HCT116 (cell line): ENCODE measurements at regions not wholly inside any gene's neighbourhood (a gene's known extent, or its start where the extent isn't known, plus 50 kb on each side); places are given as distances from the start of the nearest gene placed in this dataset.

Source experiments
- CTCF ChIP-seq, 3 experiments: fragments of 200-600 bp in 1 of 3; sonication (generic) in 1 of 3; IDR thresholded peaks in 2 of 3; conservative IDR thresholded peaks in 1 of 3; 2 replicates each; pipeline ENCODE4 v1.5.1; 2012 to 2017; ENCODE audit warnings: low read depth in 2 of 3, low read length in 2 of 3, antibody characterized with exemption in 1 of 3, borderline replicate concordance in 1 of 3, control low read depth in 1 of 3, mild to moderate bottlenecking in 1 of 3, mixed read lengths in 1 of 3, mixed run types in 1 of 3, moderate library complexity in 1 of 3; ENCODE audit not compliant: insufficient read depth in 1 of 3
- EGR1 ChIP-seq: IDR thresholded peaks from 2 replicates; pipeline ENCODE4 v1.6.1; 2012; ENCODE audit warnings: low read depth
- EZH2 ChIP-seq: fragments of 200-600 bp; sonication (generic); IDR thresholded peaks from 2 replicates; pipeline ENCODE4 v1.6.1; 2017; ENCODE audit warnings: antibody characterized with exemption, mixed run types
- EZH2phosphoT487 ChIP-seq: fragments of 200-600 bp; IDR thresholded peaks from 2 replicates; pipeline ENCODE4 v1.6.1; 2018; ENCODE audit warnings: antibody characterized with exemption, borderline replicate concordance
- JUND ChIP-seq: IDR thresholded peaks from 2 replicates; pipeline ENCODE4 v1.6.1; 2012
- POLR2A ChIP-seq: IDR thresholded peaks from 2 replicates; pipeline ENCODE4 v1.7.0; 2011; ENCODE audit warnings: borderline replicate concordance; ENCODE audit not compliant: insufficient read depth, insufficient read length; ENCODE audit errors: extremely low read depth
- RAD21 ChIP-seq: IDR thresholded peaks from 2 replicates; pipeline ENCODE4 v1.6.1; 2012; ENCODE audit warnings: low read depth, mild to moderate bottlenecking
- SP1 ChIP-seq: IDR thresholded peaks from 2 replicates; pipeline ENCODE4 v1.6.1; 2012; ENCODE audit warnings: low read depth
- TCF7L2 ChIP-seq: IDR thresholded peaks from 2 replicates; pipeline ENCODE4 v1.7.0; 2011; ENCODE audit warnings: borderline replicate concordance, inconsistent platforms; ENCODE audit not compliant: insufficient read depth, insufficient read length; ENCODE audit errors: extremely low read depth
- YY1 ChIP-seq: IDR thresholded peaks from 2 replicates; pipeline ENCODE4 v1.6.1; 2011; ENCODE audit warnings: low read length, low read depth, moderate library complexity, mild to moderate bottlenecking; ENCODE audit not compliant: insufficient replicate concordance; ENCODE audit errors: extremely low read depth
- TF ChIP-seq, protein P1 (sequence below): IDR thresholded peaks from 2 replicates; pipeline ENCODE4 v1.6.1; 2012; ENCODE audit warnings: low read depth

- TF ChIP-seq EZH2 (no peak), POLR2A (no peak), JUND (no peak), EGR1 (no peak), CTCF (IDR thresholded peaks at IDR 0.05 in 2 of 3, conservative IDR thresholded peaks at IDR 0.05 in 1 of 3; ENCODE audit: borderline replicate concordance in 1 of 3, insufficient read depth in 1 of 3, low read depth in 2 of 3, low read length in 2 of 3) (no peak), YY1 (no peak), EZH2phosphoT487 (no peak), RAD21 (no peak), SP1 (no peak), TCF7L2 (no peak)
- TF ChIP-seq, protein P1, sequence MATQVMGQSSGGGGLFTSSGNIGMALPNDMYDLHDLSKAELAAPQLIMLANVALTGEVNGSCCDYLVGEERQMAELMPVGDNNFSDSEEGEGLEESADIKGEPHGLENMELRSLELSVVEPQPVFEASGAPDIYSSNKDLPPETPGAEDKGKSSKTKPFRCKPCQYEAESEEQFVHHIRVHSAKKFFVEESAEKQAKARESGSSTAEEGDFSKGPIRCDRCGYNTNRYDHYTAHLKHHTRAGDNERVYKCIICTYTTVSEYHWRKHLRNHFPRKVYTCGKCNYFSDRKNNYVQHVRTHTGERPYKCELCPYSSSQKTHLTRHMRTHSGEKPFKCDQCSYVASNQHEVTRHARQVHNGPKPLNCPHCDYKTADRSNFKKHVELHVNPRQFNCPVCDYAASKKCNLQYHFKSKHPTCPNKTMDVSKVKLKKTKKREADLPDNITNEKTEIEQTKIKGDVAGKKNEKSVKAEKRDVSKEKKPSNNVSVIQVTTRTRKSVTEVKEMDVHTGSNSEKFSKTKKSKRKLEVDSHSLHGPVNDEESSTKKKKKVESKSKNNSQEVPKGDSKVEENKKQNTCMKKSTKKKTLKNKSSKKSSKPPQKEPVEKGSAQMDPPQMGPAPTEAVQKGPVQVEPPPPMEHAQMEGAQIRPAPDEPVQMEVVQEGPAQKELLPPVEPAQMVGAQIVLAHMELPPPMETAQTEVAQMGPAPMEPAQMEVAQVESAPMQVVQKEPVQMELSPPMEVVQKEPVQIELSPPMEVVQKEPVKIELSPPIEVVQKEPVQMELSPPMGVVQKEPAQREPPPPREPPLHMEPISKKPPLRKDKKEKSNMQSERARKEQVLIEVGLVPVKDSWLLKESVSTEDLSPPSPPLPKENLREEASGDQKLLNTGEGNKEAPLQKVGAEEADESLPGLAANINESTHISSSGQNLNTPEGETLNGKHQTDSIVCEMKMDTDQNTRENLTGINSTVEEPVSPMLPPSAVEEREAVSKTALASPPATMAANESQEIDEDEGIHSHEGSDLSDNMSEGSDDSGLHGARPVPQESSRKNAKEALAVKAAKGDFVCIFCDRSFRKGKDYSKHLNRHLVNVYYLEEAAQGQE = no peak
Measured at GRCh38 chr9:22617156-22617555, 170.5 kb downstream of the DMRTA1 start.
